CD4-positive, alpha-beta memory T cell (primary cell): ENCODE measurements at regions not wholly inside any gene's neighbourhood (a gene's known extent, or its start where the extent isn't known, plus 50 kb on each side); places are given as distances from the start of the nearest gene placed in this dataset.

Experiments
- CTCF ChIA-PET: fragments of 350-600 bp; sonication (Branson Sonifier 250); formaldehyde crosslinking; loops from one replicate; lab custom pipeline; 2021; ENCODE audit warnings: inconsistent platforms; ENCODE audit not compliant: partially characterized antibody; lab: Charles Lee
- POLR2A ChIA-PET: fragments of 350-600 bp; sonication (Branson Sonifier 250); formaldehyde crosslinking; loops from one replicate; lab custom pipeline; 2021; ENCODE audit not compliant: partially characterized antibody; lab: Charles Lee
- DNase-seq, 5 donors: peaks; one replicate each; pipeline versions ENCODE4 v3.0.0 to v3.0.0-alpha.2; 2020 to 2022; ENCODE audit warnings: mixed read lengths in 1 of 5
- H3K27ac ChIP-seq: one replicate; pipeline ENCODE4 v1.7.0; 2013; ENCODE audit warnings: low read depth, low read length
- H3K27me3 ChIP-seq: 2 replicates; pipeline ENCODE4 v1.7.0; 2013; ENCODE audit warnings: mild to moderate bottlenecking, low read length, moderate library complexity; ENCODE audit not compliant: insufficient read depth
- H3K36me3 ChIP-seq: 2 replicates; pipeline ENCODE4 v1.7.0; 2013; ENCODE audit warnings: mild to moderate bottlenecking, low read length, moderate library complexity; ENCODE audit not compliant: insufficient read depth
- H3K4me1 ChIP-seq: 2 replicates; pipeline ENCODE4 v1.7.0; 2013; ENCODE audit warnings: mild to moderate bottlenecking, low read length, moderate library complexity; ENCODE audit not compliant: insufficient read depth
- H3K4me3 ChIP-seq, 2 donors: one replicate each; pipeline ENCODE4 v1.7.0; 2013; ENCODE audit warnings: low read length in 2 of 2, mild to moderate bottlenecking in 1 of 2
- H3K9me3 ChIP-seq, 2 donors: one replicate each; pipeline ENCODE4 v1.7.0; 2013; ENCODE audit warnings: low read length in 2 of 2, control low read depth in 1 of 2; ENCODE audit not compliant: control insufficient read depth in 1 of 2
- H3K27ac Mint-ChIP-seq, 7 donors: one replicate each; pipeline ENCODE4 v1.8.0; 2020 to 2021; ENCODE audit warnings: mixed read lengths in 7 of 7, mild to moderate bottlenecking in 6 of 7, inconsistent platforms in 3 of 7, moderate library complexity in 3 of 7
- H3K27me3 Mint-ChIP-seq, 2 donors: one replicate each; pipeline ENCODE4 v1.8.0; 2020 to 2021; ENCODE audit warnings: mixed read lengths in 2 of 2
- H3K36me3 Mint-ChIP-seq, 2 donors: one replicate each; pipeline ENCODE4 v1.8.0; 2020 to 2021; ENCODE audit warnings: mixed read lengths in 2 of 2, inconsistent platforms in 1 of 2, mild to moderate bottlenecking in 1 of 2
- H3K4me1 Mint-ChIP-seq, 4 donors: one replicate each; pipeline ENCODE4 v1.8.0; 2020 to 2021; ENCODE audit warnings: mixed read lengths in 4 of 4, mild to moderate bottlenecking in 1 of 4
- H3K4me3 Mint-ChIP-seq, 8 donors: one replicate each; pipeline ENCODE4 v1.8.0; 2020 to 2021; ENCODE audit warnings: mixed read lengths in 8 of 8, mild to moderate bottlenecking in 7 of 8, moderate library complexity in 6 of 8, inconsistent platforms in 3 of 8
- H3K9me3 Mint-ChIP-seq, 8 donors: one replicate each; pipeline ENCODE4 v1.8.0; 2020 to 2021; ENCODE audit warnings: mixed read lengths in 8 of 8, mild to moderate bottlenecking in 5 of 8, inconsistent platforms in 3 of 8, moderate library complexity in 1 of 8
- intact Hi-C: fragments of 100-400 bp; cut with micrococcal nuclease; formaldehyde crosslinking; loops from one replicate; pipeline ENCODE4 v1.15.1; 2023

- no peaks in the 10 kb centered on the region for H3K36me3 ChIP-seq
- Mint-ChIP-seq H3K27ac (no peak overlapping the region), H3K4me3 (no peak overlapping the region), H3K27me3 (peaks cover 5 to 9% of the 10 kb centered on the region in 2 donors), H3K4me1 (no peaks in the 10 kb centered on the region), H3K36me3 (no peaks in the 10 kb centered on the region), H3K9me3 (peaks cover 0 to 2% (median 0%) of the 10 kb centered on the region in 8 donors)
- no peak overlapping the region for H3K27ac ChIP-seq
- H3K4me3 ChIP-seq, result no peak overlapping the region
- H3K9me3 ChIP-seq, result no peaks in the 10 kb centered on the region
- no peak for DNase-seq
- POLR2A ChIA-PET, result no interaction called here
- H3K27me3 ChIP-seq, result no peaks in the 10 kb centered on the region
- intact Hi-C loops, result no loop called here
- H3K4me1 ChIP-seq, result no peaks in the 10 kb centered on the region
- CTCF ChIA-PET, result no interaction called here
These were observed 178.2 kb downstream of the SEC61B start for GRCh38 chr9:99400184-99400731.

GRCh38 chr9:99401680-99402504 is 179.8 kb downstream of the SEC61B start:
- intact Hi-C loops, result no loop called here
- peaks cover 0 to 2% (median 0%) of the 10 kb centered on the region in 8 donors for H3K9me3 Mint-ChIP-seq

GRCh38 chr9:99403371-99403770 is 181.3 kb downstream of the SEC61B start:
- DNase-seq, result no peak
- Mint-ChIP-seq H3K36me3 (no peaks in the 10 kb centered on the region), H3K27ac (no peak overlapping the region), H3K4me3 (no peak overlapping the region), H3K4me1 (no peaks in the 10 kb centered on the region), H3K9me3 (no peaks in the 10 kb centered on the region), H3K27me3 (peaks cover 7 to 10% of the 10 kb centered on the region in 2 donors)
- Histone ChIP-seq H3K4me3 (no peak overlapping the region), H3K9me3 (no peaks in the 10 kb centered on the region), H3K27ac (no peak overlapping the region), H3K36me3 (no peaks in the 10 kb centered on the region), H3K4me1 (no peaks in the 10 kb centered on the region), H3K27me3 (no peaks in the 10 kb centered on the region)
- ChIA-PET POLR2A (no interaction called here), CTCF (no interaction called here)
- intact Hi-C loops, result no loop called here

More at GRCh38 chr9:99401680-99402504, 179.8 kb downstream of the SEC61B start:
- no peaks in the 10 kb centered on the region for H3K4me1 Mint-ChIP-seq
- no peak for DNase-seq
- H3K36me3 ChIP-seq, result no peaks in the 10 kb centered on the region
- no peaks in the 10 kb centered on the region for H3K27me3 ChIP-seq
- POLR2A ChIA-PET, result no interaction called here
- no peak overlapping the region for H3K4me3 ChIP-seq
- H3K27ac ChIP-seq, result no peak overlapping the region
- no peaks in the 10 kb centered on the region for H3K4me1 ChIP-seq
- H3K27ac Mint-ChIP-seq, result no peak overlapping the region
- H3K36me3 Mint-ChIP-seq, result no peaks in the 10 kb centered on the region
- CTCF ChIA-PET, result no interaction called here
- H3K4me3 Mint-ChIP-seq, result no peak overlapping the region
- H3K9me3 ChIP-seq, result no peaks in the 10 kb centered on the region
- H3K27me3 Mint-ChIP-seq, result peaks cover 7 to 10% of the 10 kb centered on the region in 2 donors

GRCh38 chr9:99405359-99405758 is 183.3 kb downstream of the SEC61B start:
- ChIA-PET POLR2A (no interaction called here), CTCF (no interaction called here)
- peaks cover 7 to 10% of the 10 kb centered on the region in 2 donors for H3K27me3 Mint-ChIP-seq
- H3K9me3 Mint-ChIP-seq, result no peaks in the 10 kb centered on the region
- Histone ChIP-seq H3K9me3 (no peaks in the 10 kb centered on the region), H3K4me3 (no peak overlapping the region), H3K36me3 (no peaks in the 10 kb centered on the region), H3K27me3 (no peaks in the 10 kb centered on the region), H3K27ac (no peak overlapping the region), H3K4me1 (no peaks in the 10 kb centered on the region)
- no peak overlapping the region for H3K4me3 Mint-ChIP-seq
- H3K4me1 Mint-ChIP-seq, result no peaks in the 10 kb centered on the region
- DNase-seq, result no peak
- intact Hi-C loops, result no loop called here
- no peaks in the 10 kb centered on the region for H3K36me3 Mint-ChIP-seq
- H3K27ac Mint-ChIP-seq, result no peak overlapping the region

GRCh38 chr9:99406939-99407338 is 184.9 kb downstream of the SEC61B start:
- intact Hi-C loops, result no loop called here
- peaks cover 8 to 9% of the 10 kb centered on the region in 2 donors for H3K27me3 Mint-ChIP-seq

GRCh38 chr9:99411068-99411467 is 189.0 kb downstream of the SEC61B start:
- Mint-ChIP-seq H3K36me3 (no peaks in the 10 kb centered on the region), H3K27ac (no peak overlapping the region), H3K4me3 (no peak overlapping the region), H3K27me3 (peaks cover 1 to 5% of the 10 kb centered on the region in 2 donors), H3K9me3 (peaks cover 0 to 2% (median 0%) of the 10 kb centered on the region in 8 donors), H3K4me1 (no peaks in the 10 kb centered on the region)
- Histone ChIP-seq H3K9me3 (no peaks in the 10 kb centered on the region), H3K27me3 (no peaks in the 10 kb centered on the region), H3K36me3 (no peaks in the 10 kb centered on the region), H3K27ac (no peak overlapping the region), H3K4me3 (no peak overlapping the region), H3K4me1 (no peaks in the 10 kb centered on the region)
- POLR2A ChIA-PET, result no interaction called here
- intact Hi-C loops, result no loop called here
- CTCF ChIA-PET, result no interaction called here
- no peak for DNase-seq

More at GRCh38 chr9:99406939-99407338, 184.9 kb downstream of the SEC61B start:
- H3K9me3 Mint-ChIP-seq, result peaks cover 0 to 2% (median 0%) of the 10 kb centered on the region in 8 donors
- no peak overlapping the region for H3K4me3 ChIP-seq
- H3K27ac ChIP-seq, result no peak overlapping the region
- H3K27ac Mint-ChIP-seq, result no peak overlapping the region
- ChIA-PET CTCF (no interaction called here), POLR2A (no interaction called here)
- no peak overlapping the region for H3K4me3 Mint-ChIP-seq
- H3K36me3 Mint-ChIP-seq, result no peaks in the 10 kb centered on the region
- no peaks in the 10 kb centered on the region for H3K4me1 Mint-ChIP-seq
- DNase-seq, result no peak
- no peaks in the 10 kb centered on the region for H3K36me3 ChIP-seq
- H3K9me3 ChIP-seq, result no peaks in the 10 kb centered on the region
- H3K4me1 ChIP-seq, result no peaks in the 10 kb centered on the region
- no peaks in the 10 kb centered on the region for H3K27me3 ChIP-seq

GRCh38 chr9:99411479-99412115 is 189.5 kb downstream of the SEC61B start:
- Mint-ChIP-seq H3K4me1 (no peaks in the 10 kb centered on the region), H3K4me3 (no peak overlapping the region), H3K36me3 (no peaks in the 10 kb centered on the region), H3K27me3 (peaks cover 0 to 5% of the 10 kb centered on the region in 2 donors), H3K9me3 (peaks cover 0 to 2% (median 0%) of the 10 kb centered on the region in 8 donors), H3K27ac (no peak overlapping the region)
- no peak overlapping the region for H3K27ac ChIP-seq
- intact Hi-C loops, result no loop called here
- no peaks in the 10 kb centered on the region for H3K4me1 ChIP-seq
- H3K9me3 ChIP-seq, result no peaks in the 10 kb centered on the region
- ChIA-PET POLR2A (no interaction called here), CTCF (no interaction called here)
- H3K4me3 ChIP-seq, result no peak overlapping the region
- DNase-seq, result no peak
- no peaks in the 10 kb centered on the region for H3K27me3 ChIP-seq
- H3K36me3 ChIP-seq, result no peaks in the 10 kb centered on the region
